Stomach (tissue), 8 donors: ENCODE measurements at regions not wholly inside any gene's neighbourhood (a gene's known extent, or its start where the extent isn't known, plus 50 kb on each side); places are given as distances from the start of the nearest gene placed in this dataset.

Experiments
- DNase-seq, 2 donors: peaks; one replicate each; pipeline versions ENCODE4 v3.0.0 to v3.0.0-alpha.2; 2013 to 2019
- H3K27ac ChIP-seq, 5 donors: fragments of 200-600 bp in 4 of 5; sonication (generic) in 4 of 5; one replicate each; pipeline ENCODE4 v1.5.1; 2013 to 2019; ENCODE audit warnings: mild to moderate bottlenecking in 1 of 5, moderate library complexity in 1 of 5
- H3K27me3 ChIP-seq, 3 donors: fragments of 200-600 bp; sonication (generic); one replicate each; pipeline ENCODE4 v1.5.1; 2017 to 2019; ENCODE audit warnings: mixed run types in 1 of 3
- H3K36me3 ChIP-seq, 4 donors: fragments of 200-600 bp; sonication (generic); 1 replicate in 3 of 4; 2 replicates in 1 of 4; pipeline ENCODE4 v1.5.1; 2016 to 2019
- H3K4me1 ChIP-seq, 4 donors: fragments of 200-600 bp; sonication (generic); one replicate each; pipeline ENCODE4 v1.5.1; 2016 to 2019
- H3K4me3 ChIP-seq, 4 donors: fragments of 200-600 bp; sonication (generic) in 3 of 4; one replicate each; pipeline ENCODE4 v1.5.1; 2016 to 2019; ENCODE audit warnings: mild to moderate bottlenecking in 1 of 4
- H3K9me3 ChIP-seq, 4 donors: fragments of 200-600 bp; sonication (generic); one replicate each; pipeline ENCODE4 v1.5.1; 2016 to 2019
- CTCF ChIP-seq, 7 experiments: fragments of 450-650 bp in 4 of 7; fragments of 200-600 bp in 3 of 7; sonication (generic) in 3 of 7; IDR thresholded peaks; one replicate each; pipeline ENCODE4 v1.5.1; 2016 to 2019; ENCODE audit warnings: antibody characterized with exemption in 7 of 7, control low read depth in 2 of 7, mild to moderate bottlenecking in 1 of 7
- EP300 ChIP-seq: sonication (generic); formaldehyde crosslinking; IDR thresholded peaks from one replicate; pipeline ENCODE4 v1.6.1; 2017; ENCODE audit warnings: antibody characterized with exemption
- POLR2A ChIP-seq, 4 donors: fragments of 450-650 bp; IDR thresholded peaks; one replicate each; pipeline ENCODE4 v1.6.1; 2016; ENCODE audit warnings: antibody characterized with exemption in 4 of 4, control low read depth in 2 of 4, mild to moderate bottlenecking in 1 of 4, moderate library complexity in 1 of 4
- POLR2AphosphoS5 ChIP-seq, 3 donors: sonication (generic); formaldehyde crosslinking; IDR thresholded peaks; one replicate each; pipeline ENCODE4 v1.6.1; 2016; ENCODE audit warnings: antibody characterized with exemption in 3 of 3
- WGBS, 5 donors: extraction: QIAGEN DNeasy Blood & Tissue Kit in 3 of 5; methylation state at CpG; one replicate each; pipeline versions ENCODE4 v1.1.5 to v1.1.7; 2013 to 2018; 5-methylcytosine and 5-hydroxymethylcytosine counted together
- intact Hi-C: fragments of 100-400 bp; cut with DNase I; formaldehyde crosslinking; loops from one replicate; pipeline ENCODE4 v1.15.1; 2023; ENCODE audit warnings: low total_unique reads
- donor health status: healthy with polysubstance abuse.
- donor health status: Bipolar disorder and iron deficiency.
- donor health status: healthy.

- Histone ChIP-seq H3K4me1 (no peaks in the 10 kb centered on the region), H3K4me3 (no peak overlapping the region), H3K9me3 (no peaks in the 10 kb centered on the region), H3K27me3 (no peaks in the 10 kb centered on the region), H3K36me3 (no peaks in the 10 kb centered on the region), H3K27ac (no peak overlapping the region)
- intact Hi-C loops, result no loop called here
- TF ChIP-seq EP300 (no peak), CTCF (IDR thresholded peaks at IDR 0.05) (no peak), POLR2A (IDR thresholded peaks at IDR 0.05) (no peak), POLR2AphosphoS5 (IDR thresholded peaks at IDR 0.05) (no peak)
- no peak for DNase-seq
- 59 to 65% (median 64%) methylated on average over 3 of the region's 3 CpGs for WGBS, 5 donors
Measured at GRCh38 chr13:66208589-66208988, 1021.5 kb downstream of the PCDH9 start.

GRCh38 chr13:66207610-66208009 is 1022.5 kb downstream of the PCDH9 start:
- no peaks in the 10 kb centered on the region for H3K36me3 ChIP-seq
- no peak for TF ChIP-seq CTCF (IDR thresholded peaks at IDR 0.05)
- TF ChIP-seq POLR2AphosphoS5 (IDR thresholded peaks at IDR 0.05), result no peak
- TF ChIP-seq POLR2A (IDR thresholded peaks at IDR 0.05), result no peak
- no peak for TF ChIP-seq EP300
- no peak overlapping the region for H3K4me3 ChIP-seq
- no peaks in the 10 kb centered on the region for H3K9me3 ChIP-seq
- WGBS, 5 donors, result 54 to 69% (median 61%) methylated on average over 1 of the region's 1 CpG
- no peak for DNase-seq
- no peaks in the 10 kb centered on the region for H3K4me1 ChIP-seq
- no peak overlapping the region for H3K27ac ChIP-seq
- intact Hi-C loops, result no loop called here
- H3K27me3 ChIP-seq, result no peaks in the 10 kb centered on the region

- TF ChIP-seq POLR2AphosphoS5 (IDR thresholded peaks at IDR 0.05) (no peak), CTCF (IDR thresholded peaks at IDR 0.05) (no peak), POLR2A (IDR thresholded peaks at IDR 0.05) (no peak), EP300 (no peak)
- Histone ChIP-seq H3K27ac (no peak overlapping the region), H3K4me1 (no peaks in the 10 kb centered on the region), H3K4me3 (no peak overlapping the region), H3K36me3 (no peaks in the 10 kb centered on the region), H3K9me3 (no peaks in the 10 kb centered on the region), H3K27me3 (no peaks in the 10 kb centered on the region)
- no peak for DNase-seq
- 21 to 34% (median 30%) methylated on average over 2 of the region's 2 CpGs for WGBS, 5 donors
- intact Hi-C loops, result no loop called here
Measured at GRCh38 chr13:66205807-66206206, 1024.3 kb downstream of the PCDH9 start.

GRCh38 chr13:66200555-66200954 is 1029.6 kb downstream of the PCDH9 start:
- no peaks in the 10 kb centered on the region for H3K9me3 ChIP-seq
- no peak overlapping the region for H3K4me3 ChIP-seq
- no peaks in the 10 kb centered on the region for H3K27me3 ChIP-seq
- no peak overlapping the region for H3K27ac ChIP-seq
- no peaks in the 10 kb centered on the region for H3K36me3 ChIP-seq
- intact Hi-C loops, result no loop called here
- no peak for DNase-seq
- no peak for TF ChIP-seq EP300
- no peak for TF ChIP-seq POLR2AphosphoS5 (IDR thresholded peaks at IDR 0.05)
- no peak for TF ChIP-seq CTCF (IDR thresholded peaks at IDR 0.05)
- no peak for TF ChIP-seq POLR2A (IDR thresholded peaks at IDR 0.05)
- no peaks in the 10 kb centered on the region for H3K4me1 ChIP-seq
